LNCaP clone FGC (cell line): ENCODE measurements at regions not wholly inside any gene's neighbourhood (a gene's known extent, or its start where the extent isn't known, plus 50 kb on each side); places are given as distances from the start of the nearest gene placed in this dataset.

Source experiments
- DNase-seq: peaks from one replicate; pipeline ENCODE4 v3.0.0-alpha.2; 2011; ENCODE audit warnings: low read depth
- H3K4me3 ChIP-seq: 2 replicates; pipeline ENCODE4 v1.5.1; 2011; ENCODE audit warnings: mild to moderate bottlenecking, low read depth, low read length, control low read depth
- CTCF ChIP-seq: IDR thresholded peaks from 2 replicates; pipeline ENCODE4 v1.5.1; 2012; ENCODE audit warnings: mild to moderate bottlenecking; ENCODE audit not compliant: control insufficient read depth, insufficient read depth; ENCODE audit errors: extremely low read depth

GRCh38 chr13:53703371-53704080 lies 674.9 kb downstream of the OLFM4 start:
- DNase-seq = no peak
- TF ChIP-seq CTCF = no peak

GRCh38 chr13:53719281-53719680 lies 690.7 kb downstream of the OLFM4 start:
- DNase-seq = no peak
- TF ChIP-seq CTCF = no peak
- H3K4me3 ChIP-seq = no peak overlapping the region

More at GRCh38 chr13:53703371-53704080, 674.9 kb downstream of the OLFM4 start:
- H3K4me3 ChIP-seq = no peak overlapping the region

GRCh38 chr13:53732664-53733063 lies 704.1 kb downstream of the OLFM4 start:
- TF ChIP-seq CTCF = no peak
- DNase-seq = no peak
- no peak overlapping the region for H3K4me3 ChIP-seq

- H3K4me3 ChIP-seq = no peak overlapping the region
- DNase-seq = no peak
- no peak for TF ChIP-seq CTCF
Measured at GRCh38 chr13:53743906-53744305, 715.3 kb downstream of the OLFM4 start.

- TF ChIP-seq CTCF = no peak
- no peak for DNase-seq
- no peak overlapping the region for H3K4me3 ChIP-seq
Measured at GRCh38 chr13:53747825-53748224, 719.2 kb downstream of the OLFM4 start.

- no peak for TF ChIP-seq CTCF
- H3K4me3 ChIP-seq = no peak overlapping the region
- DNase-seq = no peak
Measured at GRCh38 chr13:53749306-53749705, 720.7 kb downstream of the OLFM4 start.

- TF ChIP-seq CTCF = no peak
- no peak for DNase-seq
Measured at GRCh38 chr13:53759016-53759415, 730.4 kb downstream of the OLFM4 start.

More at GRCh38 chr13:53759016-53759415, 730.4 kb downstream of the OLFM4 start:
- no peak overlapping the region for H3K4me3 ChIP-seq
